ENCODE measurements at regions not wholly inside any gene's neighbourhood (a gene's known extent, or its start where the extent isn't known, plus 50 kb on each side); places are given as distances from the start of the nearest gene placed in this dataset.
"Not testable (repeated sequence)": the region's sequence is repeated elsewhere in the genome, so short reads cannot be mapped to it uniquely, and the experiment has no call there.

DNA sequence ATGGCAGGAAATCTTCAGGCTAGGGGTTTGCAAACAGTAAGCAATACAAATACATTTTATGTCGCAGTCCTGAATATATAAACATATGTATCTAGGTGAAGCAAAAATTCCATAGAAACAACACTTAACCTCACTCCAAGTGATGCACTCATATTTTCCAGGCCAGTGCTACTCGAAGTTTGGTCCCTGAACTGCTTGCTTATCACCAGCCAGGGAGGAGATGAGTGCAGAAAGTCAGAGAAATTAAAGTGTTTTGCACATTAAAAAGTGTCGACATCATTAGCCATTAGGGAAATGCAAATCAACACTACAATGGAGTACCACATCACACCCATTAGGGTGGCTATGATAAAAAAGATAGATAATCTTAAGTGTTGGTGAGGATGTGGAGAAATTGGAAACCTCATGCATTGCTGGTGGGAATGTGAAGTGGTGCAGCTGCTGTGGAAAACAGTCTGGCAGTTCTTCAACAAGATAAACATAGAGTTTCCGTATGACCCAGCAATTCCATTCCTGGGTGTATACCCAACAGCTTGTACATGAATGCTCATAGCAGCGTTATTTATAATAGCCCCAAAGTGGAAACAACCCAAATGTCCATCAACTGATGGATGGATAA, 70.5 kb upstream of the CSF1 start:
- no peaks in the 10 kb centered on the region for H3K4me1 ChIP-seq (ENCODE audit: insufficient read depth, low read length)
- intact Hi-C loops (cut with micrococcal nuclease; ENCODE audit: unreplicated experiment): no loop called here
- H3K36me3 ChIP-seq (replicated peaks in 1 of 2; ENCODE audit: control insufficient read depth in 1 of 2, insufficient read depth in 2 of 2, low read length in 2 of 2): no peaks in the 10 kb centered on the region
- ChIA-PET CTCF (ENCODE audit: low intra/inter-chr PET ratio, low total read pairs) (no interaction called here), POLR2A (no interaction called here)
- no peak overlapping the region for H3K9ac ChIP-seq (ENCODE audit: insufficient read depth, low read depth, low read length)
- no peak overlapping the region for H3K4me3 ChIP-seq (replicated peaks in 1 of 3; ENCODE audit: insufficient read depth in 1 of 3, low read depth in 2 of 3, low read length in 3 of 3)
- 35% methylated on average over 5 of the region's 5 CpGs for WGBS (ENCODE audit: low lambda C conversion rate)
- H3K27me3 ChIP-seq (ENCODE audit: control insufficient read depth in 1 of 2, insufficient read depth in 2 of 2, low read length in 2 of 2): peaks cover 0 to 6% of the 10 kb centered on the region in 2 experiments; a peak in 2 of 5 replicates
- no TSS peak for BruUV-seq (replicated peaks)
- no peak for DNase-seq (ENCODE audit: low spot score)
- H3K27ac ChIP-seq (ENCODE audit: extremely low read length, insufficient read depth, low read length): no peak overlapping the region
- no peaks in the 10 kb centered on the region for H4K20me1 ChIP-seq (ENCODE audit: insufficient read depth, low read length)
- H2AFZ ChIP-seq (ENCODE audit: low read length): no peak overlapping the region
- no peaks in the 10 kb centered on the region for H3K9me3 ChIP-seq (ENCODE audit: low read length)
- TF ChIP-seq TEAD3 (CRISPR knock-in tag; optimal IDR thresholded peaks at IDR 0.05; ENCODE audit: borderline replicate concordance): no peak
- TF ChIP-seq SMAD1 (CRISPR knock-in tag; IDR thresholded peaks at IDR 0.05; ENCODE audit: borderline replicate concordance, low read depth): no peak
- TF ChIP-seq FOXA3 (CRISPR knock-in tag; IDR thresholded peaks at IDR 0.05): no peak
- TF ChIP-seq, protein P1, sequence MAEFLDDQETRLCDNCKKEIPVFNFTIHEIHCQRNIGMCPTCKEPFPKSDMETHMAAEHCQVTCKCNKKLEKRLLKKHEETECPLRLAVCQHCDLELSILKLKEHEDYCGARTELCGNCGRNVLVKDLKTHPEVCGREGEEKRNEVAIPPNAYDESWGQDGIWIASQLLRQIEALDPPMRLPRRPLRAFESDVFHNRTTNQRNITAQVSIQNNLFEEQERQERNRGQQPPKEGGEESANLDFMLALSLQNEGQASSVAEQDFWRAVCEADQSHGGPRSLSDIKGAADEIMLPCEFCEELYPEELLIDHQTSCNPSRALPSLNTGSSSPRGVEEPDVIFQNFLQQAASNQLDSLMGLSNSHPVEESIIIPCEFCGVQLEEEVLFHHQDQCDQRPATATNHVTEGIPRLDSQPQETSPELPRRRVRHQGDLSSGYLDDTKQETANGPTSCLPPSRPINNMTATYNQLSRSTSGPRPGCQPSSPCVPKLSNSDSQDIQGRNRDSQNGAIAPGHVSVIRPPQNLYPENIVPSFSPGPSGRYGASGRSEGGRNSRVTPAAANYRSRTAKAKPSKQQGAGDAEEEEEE (CRISPR knock-in tag; IDR thresholded peaks at IDR 0.05; ENCODE audit: borderline replicate concordance): no peak
- no peak for ATAC-seq
- H3K79me2 ChIP-seq (ENCODE audit: insufficient read depth, low read length): no peaks in the 10 kb centered on the region
- no peak for FAIRE-seq
- no peak overlapping the region for H3K4me2 ChIP-seq (ENCODE audit: low read depth, low read length)
- in situ Hi-C loops (cut with HindIII; ENCODE audit: extremely low pct_ligation_motif_present, low pct_unique_long_range_greater_than_20kb): no loop called here

- FAIRE-seq; H3K36me3 ChIP-seq (replicated peaks in 1 of 2; ENCODE audit: control insufficient read depth in 1 of 2, insufficient read depth in 2 of 2, low read length in 2 of 2); H3K27ac ChIP-seq (ENCODE audit: extremely low read length, insufficient read depth, low read length); H3K27me3 ChIP-seq (ENCODE audit: control insufficient read depth in 1 of 2, insufficient read depth in 2 of 2, low read length in 2 of 2); H3K9ac ChIP-seq (ENCODE audit: insufficient read depth, low read depth, low read length); BruUV-seq (replicated peaks); H3K79me2 ChIP-seq (ENCODE audit: insufficient read depth, low read length); in situ Hi-C loops (cut with HindIII; ENCODE audit: extremely low pct_ligation_motif_present, low pct_unique_long_range_greater_than_20kb); H3K4me1 ChIP-seq (ENCODE audit: insufficient read depth, low read length); ATAC-seq; H3K9me3 ChIP-seq (ENCODE audit: low read length); H3K4me3 ChIP-seq (replicated peaks in 1 of 3; ENCODE audit: insufficient read depth in 1 of 3, low read depth in 2 of 3, low read length in 3 of 3); CTCF ChIA-PET (ENCODE audit: low intra/inter-chr PET ratio, low total read pairs); H4K20me1 ChIP-seq (ENCODE audit: insufficient read depth, low read length); H2AFZ ChIP-seq (ENCODE audit: low read length); H3K4me2 ChIP-seq (ENCODE audit: low read depth, low read length); POLR2A ChIA-PET; DNase-seq (ENCODE audit: low spot score); intact Hi-C loops (cut with micrococcal nuclease; ENCODE audit: unreplicated experiment): not testable (repeated sequence)
- 0% methylated on average over 1 of the region's 1 CpG for whole genome bisulfite sequencing (ENCODE audit: low lambda C conversion rate)
Measured at GRCh38 chr1:109839276-109839675, 71.4 kb upstream of the CSF1 start.
